Stimulated activated CD4-positive, alpha-beta T cell treated with anti-CD3 and anti-CD28 coated beads, Interleukin-1b, Interleukin-23, amount 100 ng/mL, for 4 hours (primary cell): ENCODE measurements at regions not wholly inside any gene's neighbourhood (a gene's known extent, or its start where the extent isn't known, plus 50 kb on each side); places are given as distances from the start of the nearest gene placed in this dataset.

Experiments used
- DNase-seq, 2 donors: peaks; one replicate each; pipeline ENCODE4 v3.0.0-alpha.2; 2020; ENCODE audit warnings: low read depth in 2 of 2

DNA sequence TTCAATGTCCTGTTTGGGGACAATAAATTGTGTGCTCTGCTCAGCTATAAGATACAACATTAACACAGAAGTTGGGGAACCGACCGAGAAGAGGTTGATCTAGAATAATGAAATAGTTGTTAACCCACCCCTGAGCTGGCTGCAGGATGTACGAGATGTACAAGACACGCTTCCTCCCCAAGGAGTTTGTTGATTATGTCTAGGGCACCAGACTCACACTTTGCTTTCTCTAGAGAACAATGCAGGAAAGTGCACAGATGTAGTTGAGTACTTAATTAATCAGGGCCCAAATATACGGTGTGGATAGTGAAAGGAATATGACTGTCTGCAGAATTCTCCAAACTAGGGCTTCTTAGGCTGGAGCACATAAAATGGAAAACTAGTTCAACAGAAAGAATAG, 415.2 kb upstream of the TNP1 start:
- DNase-seq = no peak

DNA sequence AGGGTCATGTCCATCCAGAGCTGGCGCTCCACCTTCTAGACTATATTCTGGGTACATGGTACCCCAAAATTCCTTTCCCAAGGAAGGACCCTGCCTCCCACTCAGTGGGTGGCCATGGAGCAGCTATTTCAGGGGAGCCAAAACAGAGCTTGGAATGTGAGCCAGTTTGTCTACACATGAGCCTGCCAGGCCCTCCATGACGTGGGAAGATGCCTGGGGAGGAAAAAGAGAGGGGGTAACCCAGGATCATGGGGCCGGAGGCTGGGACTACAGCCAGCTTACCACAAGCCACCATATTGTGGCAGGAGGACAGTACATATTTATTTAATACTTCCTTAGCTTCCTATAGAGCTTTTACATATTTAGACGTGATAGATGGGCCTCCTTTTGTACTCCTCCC, 414.7 kb upstream of the TNP1 start:
- no peak for DNase-seq

GRCh38 chr2:217273851-217274250, 414.0 kb upstream of the TNP1 start:
- DNase-seq = no peak

DNA sequence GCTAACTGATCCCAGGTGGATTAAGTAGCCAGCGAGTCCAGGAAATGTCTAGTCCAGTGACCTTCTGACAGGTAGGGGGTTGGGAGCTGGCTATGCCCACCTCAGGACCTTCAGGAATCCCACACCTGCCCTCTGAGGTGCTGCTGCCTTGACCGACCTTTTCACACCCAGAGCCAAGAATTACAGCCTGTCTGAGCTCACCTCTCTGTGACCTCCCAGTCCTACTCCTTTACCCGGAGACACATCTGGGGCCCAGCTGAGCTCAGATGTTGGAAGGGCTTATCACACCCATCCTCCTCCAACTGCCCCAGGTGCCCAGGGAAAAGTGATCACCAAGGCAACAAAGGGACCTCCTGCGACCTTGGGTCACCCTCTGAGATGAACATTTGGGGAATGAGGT, 413.3 kb upstream of the TNP1 start:
- no peak for DNase-seq

- no peak for DNase-seq
Measured at GRCh38 chr2:217271813-217272212, 411.9 kb upstream of the TNP1 start.

DNA sequence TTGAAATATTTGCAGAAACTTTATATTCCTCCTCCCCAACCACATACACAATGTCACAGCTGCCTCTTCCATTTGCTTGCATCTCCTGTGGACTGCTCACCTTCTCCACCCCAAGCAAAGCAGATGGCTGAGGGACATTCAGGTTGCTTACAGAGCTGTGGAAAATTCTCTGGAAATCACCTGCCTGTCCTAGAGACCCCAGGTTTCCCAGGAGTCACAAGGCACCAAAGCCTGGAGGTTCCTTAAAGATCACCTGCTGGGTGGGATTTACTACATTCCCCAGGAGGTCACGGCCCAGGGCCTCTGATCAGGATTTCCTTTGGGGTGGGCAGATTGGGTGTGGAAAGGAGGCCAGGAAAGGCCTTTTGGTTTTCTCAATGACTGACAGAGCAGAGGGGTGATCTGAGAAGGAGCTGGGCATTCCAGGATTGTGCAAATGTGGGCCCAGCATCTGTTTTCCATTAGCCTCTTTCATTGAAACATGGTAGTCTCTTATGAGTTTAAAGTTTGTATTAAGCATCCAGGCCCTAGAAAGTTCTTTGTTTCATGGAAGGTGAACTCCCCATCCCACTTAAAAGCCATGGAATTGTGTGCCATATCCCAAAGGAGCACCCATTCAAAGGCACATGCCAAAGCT, 410.7 kb upstream of the TNP1 start:
- DNase-seq = no peak

GRCh38 chr2:217269701-217270484, 410.0 kb upstream of the TNP1 start:
- DNase-seq = no peak

- no peak for DNase-seq
Measured at GRCh38 chr2:217268978-217269377, 409.1 kb upstream of the TNP1 start.

DNA sequence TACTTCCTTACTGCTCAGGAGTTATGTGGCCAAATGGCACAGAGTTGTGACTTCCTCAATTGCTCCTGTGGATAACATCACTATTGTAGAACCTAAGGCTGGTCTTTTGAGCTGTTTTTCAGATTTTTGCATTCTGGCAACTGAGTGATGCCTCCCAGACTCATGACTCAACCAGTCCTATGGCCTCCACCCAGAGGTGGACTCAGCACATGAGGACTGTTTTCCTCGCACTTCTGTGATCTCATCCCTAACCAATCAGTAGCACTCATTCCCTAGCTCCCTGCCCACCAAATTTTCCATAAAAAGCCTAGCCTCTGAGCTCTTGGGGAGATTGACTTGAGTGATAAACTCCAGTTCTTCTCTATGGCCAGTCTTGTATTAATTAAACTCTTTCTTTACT, 407.9 kb upstream of the TNP1 start:
- no peak for DNase-seq

- DNase-seq = no peak
Measured at GRCh38 chr2:217263756-217264155, 403.9 kb upstream of the TNP1 start.

DNA sequence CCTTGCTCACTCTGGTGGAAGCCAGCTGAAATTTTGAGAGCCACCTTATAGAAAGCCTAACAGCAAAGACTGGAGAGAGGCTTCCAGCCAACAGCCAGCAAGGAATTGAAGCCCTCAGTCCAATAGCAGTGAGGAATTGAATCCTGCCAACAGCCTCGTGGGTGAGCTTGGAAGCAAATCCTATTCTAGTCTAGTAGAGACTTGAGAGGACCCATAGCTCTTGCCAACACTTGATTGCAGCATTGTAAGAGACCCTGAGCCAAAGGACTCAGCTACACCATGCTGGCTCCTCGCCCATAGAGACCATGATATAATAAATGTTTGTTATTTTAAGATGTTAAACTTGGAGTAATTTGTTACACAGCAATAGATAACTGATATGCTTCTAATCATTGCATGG, 403.0 kb upstream of the TNP1 start:
- no peak for DNase-seq

DNA sequence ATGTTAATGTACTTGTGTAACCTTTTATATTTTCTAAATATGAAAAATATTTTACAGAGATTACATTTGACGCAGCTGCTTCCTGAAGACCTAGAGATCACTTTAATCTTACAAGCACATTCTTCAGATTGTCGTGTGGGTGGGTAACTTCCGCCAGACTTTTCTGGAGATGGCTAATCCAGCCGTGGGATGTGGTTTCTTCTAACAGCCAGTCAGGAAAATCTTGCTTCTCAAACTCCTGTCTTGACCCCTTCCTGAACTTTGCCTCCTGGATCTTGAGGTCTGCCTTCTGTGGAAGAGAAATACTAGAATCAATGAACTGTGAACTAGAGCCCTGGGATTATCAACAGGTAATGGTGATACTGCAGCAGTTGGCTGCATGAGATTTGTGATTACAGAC, 401.6 kb upstream of the TNP1 start:
- DNase-seq = no peak

- DNase-seq = no peak
Measured at GRCh38 chr2:217260441-217261115, 400.7 kb upstream of the TNP1 start.

DNA sequence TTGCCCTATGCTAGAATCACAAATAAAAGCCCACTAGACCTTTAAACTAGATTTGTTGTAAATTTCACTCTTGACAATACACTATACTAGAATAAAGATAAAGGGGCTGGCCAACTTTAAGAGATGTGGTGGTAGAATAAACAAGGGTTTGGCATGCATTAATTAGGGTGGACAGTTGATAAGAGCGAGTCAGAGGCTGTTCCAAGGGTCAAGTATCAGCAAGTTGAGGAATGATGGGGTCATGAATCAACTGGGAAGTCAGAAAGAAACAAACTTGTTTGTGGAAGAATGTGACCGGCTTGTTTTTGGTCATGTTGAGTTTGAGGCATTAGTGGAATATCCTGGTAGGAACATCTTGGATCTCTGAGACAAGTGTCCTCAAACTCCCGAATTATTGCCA, 398.3 kb upstream of the TNP1 start:
- DNase-seq = no peak

- DNase-seq = no peak
Measured at GRCh38 chr2:217256251-217256650, 396.4 kb upstream of the TNP1 start.

DNA sequence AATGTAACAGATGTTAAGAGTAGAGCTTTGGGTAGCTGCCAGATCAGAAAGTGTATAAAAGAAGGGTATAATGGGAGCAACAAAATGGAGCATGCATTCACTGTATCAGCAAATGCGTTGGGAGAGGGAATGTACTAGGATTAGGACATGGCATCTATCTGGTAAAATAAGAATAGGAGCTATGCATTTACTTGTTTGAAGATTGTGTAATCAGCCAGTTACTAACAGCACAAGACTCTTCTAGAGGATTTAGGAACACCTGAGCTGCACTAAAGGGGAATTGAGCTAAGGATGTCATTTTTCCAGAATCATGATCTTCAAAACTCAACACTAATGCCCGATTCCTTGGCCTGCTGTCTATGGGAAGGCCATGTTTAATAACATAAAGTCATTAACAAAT, 394.2 kb upstream of the TNP1 start:
- no peak for DNase-seq

GRCh38 chr2:217252181-217252580, 392.3 kb upstream of the TNP1 start:
- DNase-seq = no peak

DNA sequence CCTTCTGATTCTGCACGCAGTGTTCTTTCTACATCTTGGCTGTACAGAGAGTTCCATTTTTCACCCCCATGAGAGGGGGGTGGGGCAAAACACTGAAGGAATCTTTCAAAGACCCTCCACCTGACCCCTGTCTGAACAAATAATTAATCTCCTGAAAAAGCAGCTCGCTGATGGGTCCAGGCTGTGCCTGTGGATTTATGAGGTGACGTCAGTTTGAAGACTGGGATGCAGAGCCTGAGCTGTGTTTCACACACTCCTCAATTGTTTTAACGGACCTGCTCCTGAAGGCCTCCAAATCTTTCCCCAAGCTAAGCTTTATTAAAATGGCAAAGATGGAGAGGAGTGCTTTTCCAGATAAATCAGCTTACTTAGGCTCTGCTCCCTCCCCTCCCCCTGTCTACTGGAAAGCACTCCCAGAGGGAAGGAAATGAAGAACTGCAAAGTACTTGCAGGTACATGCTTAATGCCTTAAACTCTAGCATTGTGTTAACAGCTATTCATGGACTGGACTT, 390.2 kb upstream of the TNP1 start:
- no peak for DNase-seq

GRCh38 chr2:217249121-217250012, 389.5 kb upstream of the TNP1 start:
- DNase-seq = no peak

DNA sequence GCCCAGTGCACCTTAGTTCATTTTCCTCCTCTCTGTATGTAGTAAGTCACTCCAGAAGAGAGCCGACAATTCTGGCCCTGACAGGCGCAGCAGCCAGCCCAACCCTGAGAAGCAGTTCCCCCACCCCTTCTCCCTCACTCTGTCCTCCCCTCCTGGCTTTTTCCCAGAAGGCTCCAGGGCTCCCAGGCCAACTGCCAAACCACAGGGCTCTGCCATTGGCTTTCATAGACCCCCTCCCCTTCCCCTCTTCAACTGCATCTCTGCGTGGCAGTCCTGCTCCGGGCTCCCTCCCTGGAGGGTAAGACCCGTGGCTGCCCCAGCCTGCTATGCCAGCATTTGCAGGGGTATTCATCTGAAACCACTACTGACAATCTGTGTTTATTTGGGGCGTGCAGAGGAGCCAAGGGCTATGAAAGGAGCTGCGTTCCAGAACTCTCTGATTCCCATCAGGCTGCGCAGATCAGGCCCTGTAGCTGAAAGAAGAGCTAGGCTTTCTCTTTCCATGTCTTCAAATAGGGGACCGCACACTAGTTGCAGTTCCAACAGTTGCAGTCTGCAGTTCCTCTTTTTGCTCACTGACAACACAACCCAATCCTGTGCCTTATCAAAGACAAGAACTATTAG, 388.6 kb upstream of the TNP1 start:
- no peak for DNase-seq

GRCh38 chr2:217247476-217247875, 387.6 kb upstream of the TNP1 start:
- DNase-seq = no peak
